COR-L47 (cell line): ENCODE measurements at regions not wholly inside any gene's neighbourhood (a gene's known extent, or its start where the extent isn't known, plus 50 kb on each side); places are given as distances from the start of the nearest gene placed in this dataset.

ENCODE experiments used
- DNase-seq: peaks from one replicate; lab custom pipeline; 2025; lab: John Stamatoyannopoulos, UW

DNA sequence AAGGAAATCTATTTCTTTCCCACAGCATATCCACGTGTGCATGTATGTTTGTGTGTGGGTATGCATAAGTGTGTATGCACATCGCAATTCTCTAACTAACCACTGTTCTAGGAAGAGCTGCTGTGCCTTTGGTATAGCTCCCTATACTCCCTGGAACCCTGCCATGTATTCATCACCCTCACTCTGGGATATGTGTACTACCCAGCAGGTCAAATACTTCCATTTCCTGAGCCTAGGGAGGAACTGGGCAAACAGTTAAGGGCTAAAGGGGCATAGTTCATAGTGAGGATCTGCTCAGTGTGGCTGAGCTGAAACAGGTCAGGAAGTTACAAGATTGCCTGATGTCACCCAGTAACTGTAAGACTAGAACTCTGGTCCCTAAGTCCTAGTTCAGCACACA lies 260.4 kb downstream of the RPLP1 start:
- DNase-seq, result peak; percentile 26

DNA sequence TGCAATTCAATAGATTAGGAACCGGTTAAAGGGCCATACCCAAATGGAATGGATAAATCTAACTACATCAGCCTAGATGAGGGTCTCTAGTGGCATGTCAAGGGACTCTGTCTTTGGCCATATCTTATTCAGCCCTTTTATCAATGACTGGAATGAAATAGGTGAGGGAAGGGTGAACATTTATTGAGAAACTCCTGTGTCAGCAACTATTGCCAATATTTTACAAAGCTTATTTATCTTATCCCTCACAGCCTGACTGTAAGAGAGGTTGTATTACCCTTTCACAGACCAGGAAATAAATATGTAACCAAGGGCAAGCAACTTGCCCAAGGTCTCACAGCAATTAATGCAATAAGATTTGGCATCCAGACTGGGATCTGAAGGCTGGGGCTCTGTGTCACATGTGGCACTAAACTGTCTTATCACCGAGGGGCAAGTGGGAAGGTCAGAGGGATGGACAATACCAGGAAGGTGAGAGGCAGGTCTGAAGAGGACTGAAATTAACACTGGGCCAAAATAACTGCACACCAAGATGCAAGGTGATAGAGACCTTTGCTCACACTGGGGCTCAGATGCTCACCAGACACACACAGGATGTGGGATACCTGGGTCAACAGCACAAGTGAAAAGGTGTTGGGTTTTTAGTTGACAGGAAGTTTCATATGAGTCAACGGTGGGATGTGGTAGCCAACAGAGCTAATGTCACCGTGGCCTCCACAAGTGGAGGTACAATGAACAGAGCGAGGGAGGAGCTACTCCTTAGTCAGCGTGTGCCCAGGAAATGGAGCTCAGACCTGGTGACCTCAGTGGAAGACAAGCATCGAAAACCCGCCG lies 261.3 kb downstream of the RPLP1 start:
- no peak for DNase-seq

DNA sequence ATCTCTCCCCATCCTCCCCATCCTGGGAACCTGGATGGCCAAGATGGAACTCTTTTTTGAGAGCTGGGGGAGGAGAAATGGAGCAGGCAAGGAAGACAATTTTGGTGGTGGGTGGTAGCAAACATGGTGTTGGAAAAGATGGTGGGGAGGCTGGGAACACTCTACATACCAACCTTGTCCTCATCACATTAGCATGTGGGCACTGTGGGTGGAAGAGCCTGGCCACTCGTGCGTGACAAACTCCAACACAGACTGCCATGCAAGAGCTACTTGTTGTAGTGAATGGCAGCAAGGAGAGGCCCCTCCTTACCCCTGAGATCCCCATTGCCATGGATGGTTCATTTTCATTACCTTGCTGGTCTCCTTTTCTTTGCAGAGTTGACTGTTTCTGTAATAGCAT lies 262.6 kb downstream of the RPLP1 start:
- DNase-seq, result no peak

DNA sequence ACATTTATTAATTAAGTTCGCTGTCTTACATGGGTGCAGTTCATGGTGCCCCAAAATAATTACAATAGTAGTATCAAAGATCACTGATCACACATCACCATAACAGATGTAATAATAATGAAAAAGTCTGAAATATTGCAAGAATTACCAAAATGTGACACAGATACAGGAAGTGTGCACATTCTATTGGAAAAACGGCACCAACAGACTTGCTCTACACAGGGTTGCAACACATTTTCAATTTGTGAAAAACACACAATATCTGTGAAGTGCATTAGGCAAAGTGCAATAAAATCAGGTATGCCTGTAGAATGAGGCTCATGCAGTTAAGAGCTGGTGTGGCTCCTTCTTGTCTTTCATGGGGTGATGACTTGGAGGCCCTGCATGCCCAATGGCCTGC lies 265.8 kb downstream of the RPLP1 start:
- DNase-seq, result no peak

DNA sequence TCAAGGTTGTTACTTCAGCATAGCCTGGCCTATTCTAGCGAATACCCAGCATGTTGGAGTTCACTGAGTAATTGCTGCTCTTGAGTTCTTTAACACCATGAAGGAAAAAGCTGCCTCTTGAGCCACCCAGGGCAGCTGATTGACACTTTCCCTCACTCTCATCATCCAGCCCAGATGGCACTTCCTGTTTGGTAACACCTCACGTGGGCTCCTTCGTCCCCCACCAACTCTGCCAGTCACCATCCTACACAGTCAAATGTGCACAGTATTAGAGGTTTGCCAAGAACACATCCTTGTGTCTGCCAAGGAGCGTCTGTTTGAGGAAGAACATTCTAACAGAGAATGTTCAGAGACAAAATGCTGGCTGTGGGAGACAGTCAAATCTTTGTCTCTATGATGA lies 266.3 kb downstream of the RPLP1 start:
- DNase-seq, result no peak

DNA sequence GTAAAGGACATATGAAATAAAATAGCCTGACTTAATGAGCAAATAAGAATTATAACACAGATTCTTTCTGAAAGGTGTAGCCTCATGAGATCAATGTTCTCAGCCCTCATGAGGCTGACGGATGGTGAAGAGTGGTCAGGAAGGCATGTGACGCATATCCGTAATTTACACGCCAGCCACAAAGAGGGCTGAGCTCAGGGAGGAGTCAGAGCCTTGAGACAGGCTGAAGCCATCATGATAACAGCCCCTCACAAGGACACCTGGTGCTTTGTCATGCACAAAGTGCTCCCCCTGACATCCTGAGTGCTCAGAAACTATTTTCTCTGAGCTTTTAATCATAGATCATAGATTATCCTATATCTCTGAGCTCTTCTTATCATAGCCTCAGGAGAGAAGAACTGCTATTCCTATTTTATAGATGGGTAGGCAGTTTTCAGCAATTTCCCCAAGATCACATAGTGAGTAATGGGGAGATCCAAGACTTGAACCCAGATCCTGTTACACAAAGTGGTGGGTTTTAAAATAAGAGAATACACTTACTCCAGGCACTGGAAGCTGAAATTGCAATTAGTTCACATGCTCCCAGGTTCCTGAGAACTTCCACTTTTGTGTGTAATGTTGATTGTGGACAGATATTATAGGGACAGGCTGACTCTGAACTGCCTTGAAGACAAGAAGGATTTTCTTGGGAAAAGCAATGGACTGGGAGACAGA lies 267.1 kb downstream of the RPLP1 start:
- no peak for DNase-seq

DNA sequence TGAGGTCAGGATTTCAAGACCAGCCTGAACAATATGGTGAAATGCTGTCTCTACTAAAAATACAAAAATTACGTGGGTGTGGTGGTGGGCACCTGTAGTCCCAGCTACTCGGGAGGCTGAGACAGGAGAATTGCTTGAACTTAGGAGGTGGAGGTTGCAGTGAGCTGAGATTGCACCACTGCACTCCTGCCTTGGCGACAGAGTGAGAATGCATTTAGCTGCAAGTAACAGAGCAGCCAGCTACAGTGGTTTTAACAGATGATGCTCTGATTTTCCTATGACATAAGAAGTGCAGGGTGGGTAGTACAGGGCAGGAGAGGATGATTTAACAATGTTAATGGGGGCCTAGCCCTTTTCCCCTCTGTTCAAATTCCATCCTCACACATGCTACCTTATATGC lies 267.9 kb downstream of the RPLP1 start:
- no peak for DNase-seq

DNA sequence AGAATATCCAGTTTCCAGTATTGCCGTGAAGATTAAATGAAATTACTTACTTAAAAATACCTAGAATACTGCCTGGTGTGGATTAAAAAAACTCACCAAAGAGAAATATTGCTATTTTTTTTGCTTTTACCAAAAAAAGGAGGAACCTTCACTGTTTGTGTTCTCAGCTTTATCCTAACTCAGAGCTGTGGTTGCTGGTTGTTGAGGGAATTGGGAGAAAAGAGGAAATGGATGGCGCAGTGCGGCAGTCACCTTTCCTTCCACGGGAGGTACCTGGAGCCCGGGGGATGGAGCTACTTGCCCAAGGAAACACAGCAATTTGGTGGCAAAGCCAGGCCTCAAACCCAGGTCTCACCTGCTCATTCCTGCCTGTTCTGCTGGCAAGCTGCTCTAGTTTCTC lies 270.3 kb downstream of the RPLP1 start:
- no peak for DNase-seq

DNA sequence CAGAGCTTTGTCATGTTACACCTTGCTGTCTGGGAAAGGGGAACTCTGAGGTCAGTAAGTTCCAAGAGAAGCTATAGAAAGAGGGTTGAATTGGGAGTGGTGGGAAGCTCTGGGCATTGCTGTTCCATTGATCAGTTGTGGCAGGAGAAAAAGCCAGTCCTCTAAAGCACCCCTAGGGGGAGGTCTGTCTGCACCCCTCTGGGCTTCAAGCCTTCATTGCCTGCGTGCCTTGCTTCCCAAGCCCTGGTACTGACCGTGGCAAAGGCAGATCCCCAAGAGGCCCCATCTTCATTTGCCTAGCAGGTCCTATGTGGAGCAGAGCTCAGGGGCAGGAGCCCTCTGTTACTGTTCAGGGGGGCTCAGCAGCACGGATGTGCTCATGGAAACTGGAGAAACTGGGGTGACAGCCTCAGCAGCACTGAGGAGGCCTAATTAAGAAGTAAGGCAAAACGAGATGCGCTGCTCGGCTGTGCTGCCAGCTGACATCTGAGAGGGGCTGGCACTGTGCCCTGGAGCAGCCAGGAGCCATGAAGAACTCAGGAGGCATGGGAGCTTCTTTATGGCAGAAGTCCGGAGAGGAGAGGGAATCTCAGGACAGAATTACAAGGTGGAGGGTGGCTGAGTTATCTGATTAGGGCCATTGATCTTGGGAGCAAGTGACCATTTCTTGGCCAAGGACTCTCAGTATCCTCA lies 270.9 kb downstream of the RPLP1 start:
- peak; percentile 60 for DNase-seq

DNA sequence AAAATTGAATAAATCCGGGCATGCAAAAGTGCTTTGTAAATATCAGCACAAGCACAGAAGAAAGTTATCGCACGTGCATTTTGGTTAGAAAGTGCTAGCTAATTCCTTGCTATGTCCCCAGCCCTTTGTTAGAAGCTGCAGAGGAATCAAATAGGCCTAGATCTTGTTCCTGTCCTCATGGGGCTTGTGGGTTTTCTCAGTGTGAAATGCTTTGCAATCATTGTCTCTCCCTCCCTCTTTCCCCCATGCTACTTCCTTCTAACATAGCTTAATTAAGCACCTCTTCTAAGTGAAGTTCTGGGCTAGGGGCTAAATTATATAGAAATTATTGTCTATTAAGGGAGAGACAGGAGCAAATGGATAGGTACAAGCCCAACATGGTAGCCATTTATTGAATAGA lies 271.7 kb downstream of the RPLP1 start:
- no peak for DNase-seq

DNA sequence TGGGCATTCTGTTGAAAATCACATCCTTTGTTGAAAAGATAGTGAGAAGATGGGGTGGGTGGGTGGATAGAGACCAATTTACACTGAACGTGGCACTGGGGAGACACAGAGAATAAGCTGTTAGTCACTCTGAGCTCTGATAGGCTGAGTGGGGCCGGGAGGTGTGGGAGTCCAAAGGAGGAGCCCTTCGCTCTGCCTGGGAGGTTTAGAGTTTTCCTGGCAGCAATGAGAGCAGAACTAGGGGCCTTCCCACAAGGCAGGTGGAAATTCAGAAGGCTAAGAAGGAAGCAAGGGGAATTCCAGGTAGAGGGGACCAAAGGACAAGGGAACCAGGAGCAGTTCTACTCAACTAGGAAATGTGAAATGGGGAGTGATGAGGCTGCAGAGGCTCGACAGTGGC lies 272.7 kb downstream of the RPLP1 start:
- no peak for DNase-seq

DNA sequence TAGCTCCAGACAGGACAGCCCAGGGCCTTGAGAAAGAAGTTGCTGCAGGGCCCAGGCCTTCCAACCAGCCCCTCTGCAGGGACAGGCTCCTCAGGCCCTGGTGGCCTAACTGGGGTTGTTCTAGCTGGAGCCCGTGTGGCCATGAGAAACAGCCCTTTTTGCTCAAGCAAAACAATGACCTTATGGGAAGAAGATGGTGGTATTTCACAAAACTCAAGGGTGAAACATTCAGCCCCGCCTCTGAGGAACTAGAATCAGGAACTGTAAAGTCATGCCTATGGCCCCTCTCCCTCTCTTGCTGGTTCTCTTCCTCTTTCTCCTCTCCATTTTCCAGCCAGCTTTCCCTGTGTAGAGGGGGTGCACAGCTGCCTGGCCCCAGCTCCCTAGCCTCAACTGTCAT lies 273.3 kb downstream of the RPLP1 start:
- DNase-seq, result no peak

DNA sequence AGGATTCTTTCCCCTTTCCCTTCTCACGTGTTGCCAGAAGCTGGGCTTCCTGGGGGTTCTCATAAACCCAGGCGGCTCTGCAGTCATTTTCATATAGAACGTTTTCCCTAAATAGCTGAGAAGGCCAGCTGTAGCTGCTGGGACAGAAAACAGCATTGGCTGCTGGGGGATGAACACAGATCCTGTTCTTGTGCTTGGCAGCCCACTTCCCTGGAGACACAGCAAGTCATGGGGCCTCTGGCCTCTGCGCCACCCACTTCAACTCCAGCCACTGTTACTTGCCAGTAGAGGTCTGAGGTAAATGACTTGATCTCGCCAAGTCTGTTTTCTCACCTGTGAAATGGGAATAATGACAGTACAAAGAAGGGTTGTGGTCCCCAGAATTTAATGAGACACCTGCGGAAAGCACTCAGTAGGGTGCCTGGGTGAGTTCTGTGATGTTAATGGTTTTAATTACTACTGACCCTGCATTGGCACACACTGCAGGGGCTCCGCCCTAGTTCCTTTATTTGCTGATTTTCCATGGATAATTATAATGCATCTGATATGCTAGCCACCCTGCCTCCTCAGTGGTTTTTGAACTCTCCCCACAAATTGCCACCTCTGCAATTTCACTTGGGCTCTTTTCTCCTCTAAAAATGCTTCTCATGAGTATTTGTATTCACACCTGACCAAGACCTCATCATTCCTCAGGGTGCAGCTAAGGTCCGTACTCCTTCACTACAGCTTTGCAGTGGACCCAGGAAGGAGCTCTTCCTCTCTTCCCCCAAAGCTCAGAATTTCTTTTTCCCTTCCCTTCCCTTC lies 274.7 kb downstream of the RPLP1 start:
- DNase-seq, result peak; percentile 78

DNA sequence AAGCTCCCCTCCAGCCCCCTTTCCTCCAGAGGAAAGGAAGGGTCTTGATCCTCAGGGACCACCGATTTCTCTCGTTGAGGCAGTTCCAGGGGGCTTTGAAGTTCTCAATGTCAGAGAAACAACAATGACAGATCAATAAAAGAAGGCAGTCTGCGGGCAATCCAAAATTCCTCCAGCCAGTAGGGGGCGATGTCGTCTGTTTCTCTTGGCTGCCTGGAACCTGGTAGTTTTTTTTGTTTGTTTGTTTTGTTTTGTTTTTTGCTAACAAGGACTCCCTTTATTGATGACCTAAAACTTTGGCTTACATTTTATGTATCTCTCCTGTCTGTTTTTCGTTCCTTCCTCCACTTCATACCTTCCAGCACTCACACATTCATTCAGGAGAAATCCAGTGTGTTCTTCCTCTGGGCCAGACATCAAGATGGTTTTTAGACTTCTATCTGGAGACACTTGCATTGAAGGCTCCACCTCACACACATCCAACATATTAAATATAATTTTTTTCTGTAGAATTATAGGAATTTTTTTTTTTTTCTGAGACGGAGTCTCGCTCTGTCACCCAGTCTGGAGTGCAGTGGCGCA lies 276.6 kb downstream of the RPLP1 start:
- no peak for DNase-seq

DNA sequence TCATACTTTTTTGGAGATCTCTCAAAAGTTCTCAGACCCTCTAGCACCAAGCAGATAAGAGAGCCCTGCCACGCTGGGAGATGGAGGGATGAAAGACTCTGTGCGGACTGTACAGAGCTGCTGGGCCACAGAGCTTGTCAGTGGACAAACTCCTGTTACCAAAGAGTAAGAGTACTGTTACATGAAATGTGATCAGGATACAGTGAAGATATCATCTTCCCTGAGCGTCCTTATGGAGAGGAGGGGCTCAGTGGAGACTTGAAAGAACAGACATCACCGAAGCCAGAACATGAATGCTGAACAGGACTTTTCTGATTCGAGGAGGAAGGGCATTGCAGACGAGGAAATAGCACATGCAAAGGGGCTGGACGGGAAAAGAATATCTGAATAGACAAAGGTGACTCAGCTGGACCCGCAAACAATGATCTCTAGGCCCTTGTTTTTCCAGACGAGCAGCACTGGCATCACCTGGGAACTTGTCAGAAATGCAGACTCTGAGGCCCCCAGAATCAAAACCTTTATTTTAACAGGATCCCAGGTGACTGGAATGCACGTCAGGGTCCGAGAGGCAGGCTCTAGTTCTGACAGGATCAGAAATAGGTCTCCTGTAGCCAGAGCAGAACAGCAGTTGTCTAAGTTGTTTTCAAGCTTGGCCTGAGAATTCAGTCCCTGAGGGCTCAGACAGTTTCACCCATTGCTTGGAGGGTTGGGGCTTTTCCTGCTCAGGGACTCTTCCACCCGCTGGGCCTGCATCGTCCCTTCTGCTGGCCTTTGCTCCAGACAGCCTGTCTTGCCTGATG lies 277.9 kb downstream of the RPLP1 start:
- DNase-seq, result no peak

DNA sequence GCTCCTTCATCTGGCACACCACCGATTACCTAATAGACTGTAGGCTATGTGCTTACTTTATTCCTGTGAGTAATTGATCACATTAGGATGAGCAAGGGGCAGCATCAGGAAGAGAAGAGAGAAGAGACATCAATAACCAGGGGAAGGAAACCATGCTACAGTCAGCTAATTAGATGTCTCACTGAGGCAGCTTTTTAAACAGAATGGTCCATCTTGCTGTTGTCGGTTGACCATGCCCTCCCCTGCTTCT lies 278.4 kb downstream of the RPLP1 start:
- no peak for DNase-seq

DNA sequence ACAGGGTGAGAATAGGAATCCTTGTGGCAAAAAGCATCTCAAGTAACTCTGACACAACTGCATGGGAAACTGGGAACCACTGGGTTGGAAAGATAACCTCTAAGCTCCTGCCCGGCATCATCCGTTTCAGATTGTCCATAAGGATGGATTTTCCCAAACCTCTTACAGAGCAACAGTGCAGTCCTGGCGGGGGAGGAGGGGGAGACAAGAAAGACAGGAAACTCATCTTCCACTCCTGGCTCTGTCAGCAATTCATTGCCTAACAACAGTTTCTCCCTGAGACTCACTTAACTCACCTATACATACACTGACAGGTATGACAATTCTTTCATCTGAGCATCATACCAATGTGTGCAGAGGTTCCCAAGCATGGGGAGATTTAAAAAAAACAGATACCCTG lies 279.0 kb downstream of the RPLP1 start:
- DNase-seq, result no peak

DNA sequence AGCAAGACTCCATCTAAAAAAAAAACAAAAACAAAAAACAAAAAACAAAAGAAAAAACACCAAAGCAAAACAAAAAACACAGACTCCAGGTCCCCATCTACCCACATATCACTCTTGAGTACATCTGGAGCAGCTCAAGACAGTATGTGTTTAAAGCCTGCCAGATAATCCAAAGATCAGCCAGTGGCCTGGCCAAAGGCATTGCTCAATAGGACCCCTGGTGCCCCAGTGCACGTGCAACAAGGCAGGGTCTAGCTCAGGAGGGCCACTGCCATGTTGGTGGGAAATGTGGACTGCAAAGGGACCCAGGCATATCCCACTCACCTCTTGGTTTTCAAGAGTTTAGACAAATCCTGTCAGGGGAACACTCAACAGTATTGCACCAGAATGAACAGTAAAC lies 279.5 kb downstream of the RPLP1 start:
- DNase-seq, result no peak

DNA sequence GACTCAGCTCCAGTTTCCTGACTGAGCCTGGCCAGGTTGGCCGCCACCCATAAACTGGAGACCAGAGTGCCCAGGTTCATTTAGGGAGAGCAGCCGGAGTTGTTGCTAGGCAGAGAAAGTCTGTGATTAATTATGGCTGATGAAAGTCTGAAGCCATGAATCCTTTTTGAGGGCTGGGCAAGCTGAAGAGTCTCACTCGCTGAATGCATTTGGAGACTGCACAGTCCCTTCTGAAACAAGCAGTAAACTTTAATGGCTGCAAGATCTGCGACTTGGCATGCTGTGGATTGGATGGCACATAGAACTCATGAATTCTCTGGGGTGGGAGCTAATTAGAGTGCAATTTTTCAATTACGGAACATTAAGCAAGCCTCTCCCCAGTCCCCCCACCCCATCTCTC lies 282.1 kb downstream of the RPLP1 start:
- DNase-seq, result no peak

DNA sequence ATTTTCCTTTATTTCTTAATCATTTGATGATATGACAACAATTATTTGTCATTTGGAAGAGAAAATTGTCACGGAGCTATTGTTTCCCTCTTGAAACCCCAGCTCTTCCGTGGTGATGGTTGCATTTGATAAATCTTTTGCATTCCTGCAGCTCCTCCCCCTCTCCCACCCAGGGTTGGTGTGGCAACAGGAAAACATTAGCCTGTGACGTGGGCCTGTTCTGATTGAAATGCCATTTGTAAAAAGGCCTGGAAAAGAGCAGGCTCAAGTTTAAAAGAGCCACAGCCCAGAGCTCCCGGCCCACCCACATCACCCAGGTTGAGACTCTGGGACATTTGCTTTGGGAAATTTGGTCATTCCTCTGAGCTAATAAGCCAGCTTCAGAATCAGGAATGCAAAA lies 282.5 kb downstream of the RPLP1 start:
- no peak for DNase-seq

DNA sequence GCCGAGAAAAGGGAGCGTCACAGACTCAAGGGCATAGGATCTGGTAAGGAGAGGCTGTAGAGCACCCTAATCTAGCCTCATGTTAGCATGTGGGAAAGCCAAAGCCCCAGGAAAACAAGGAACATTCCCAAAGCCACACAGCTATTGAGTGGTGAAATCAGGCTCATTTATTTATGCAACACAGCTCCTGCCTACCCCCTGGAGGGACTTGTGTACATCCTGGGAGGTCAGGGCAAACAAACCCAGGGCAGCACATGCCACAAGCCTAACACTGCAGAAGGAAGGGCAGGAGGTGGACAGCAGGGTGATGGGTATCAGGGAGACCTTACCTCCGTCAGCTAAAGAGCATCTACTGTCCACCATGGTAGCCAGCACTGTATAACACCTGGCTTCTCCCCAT lies 283.5 kb downstream of the RPLP1 start:
- no peak for DNase-seq
